ENCODE measurements at regions not wholly inside any gene's neighbourhood (a gene's known extent, or its start where the extent isn't known, plus 50 kb on each side); places are given as distances from the start of the nearest gene placed in this dataset.

- intact Hi-C loops (cut with DNase I; ENCODE audit: low total_unique reads), result no loop called here
- H3K4me3 ChIP-seq, result no peak overlapping the region
- H3K9me3 ChIP-seq, result no peaks in the 10 kb centered on the region
- no peak overlapping the region for H3K27ac ChIP-seq
- H3K4me1 ChIP-seq, result no peaks in the 10 kb centered on the region
- no peaks in the 10 kb centered on the region for H3K27me3 ChIP-seq
- DNase-seq, result no peak
- 59 to 68% (median 65%) methylated on average over 3 of the region's 3 CpGs for WGBS, 5 donors
- no peaks in the 10 kb centered on the region for H3K36me3 ChIP-seq
- TF ChIP-seq POLR2AphosphoS5 (IDR thresholded peaks at IDR 0.05), result no peak
- no peak for TF ChIP-seq EP300 (IDR thresholded peaks at IDR 0.05)
- no peak for TF ChIP-seq POLR2A (IDR thresholded peaks at IDR 0.05)
- TF ChIP-seq CTCF (IDR thresholded peaks at IDR 0.05), result no peak
These were observed 566.8 kb downstream of the PCDH18 start for GRCh38 chr4:136965478-136965877.

- Histone ChIP-seq H3K27ac (no peak overlapping the region), H3K4me1 (no peaks in the 10 kb centered on the region), H3K9me3 (no peaks in the 10 kb centered on the region), H3K36me3 (no peaks in the 10 kb centered on the region), H3K4me3 (no peak overlapping the region), H3K27me3 (no peaks in the 10 kb centered on the region)
- no peak for DNase-seq
- intact Hi-C loops (cut with DNase I; ENCODE audit: low total_unique reads), result no loop called here
- WGBS, 5 donors, result 60 to 79% (median 71%) methylated on average over 2 of the region's 2 CpGs
- TF ChIP-seq POLR2A (IDR thresholded peaks at IDR 0.05), result no peak
- TF ChIP-seq CTCF (IDR thresholded peaks at IDR 0.05), result no peak
- no peak for TF ChIP-seq EP300 (IDR thresholded peaks at IDR 0.05)
- TF ChIP-seq POLR2AphosphoS5 (IDR thresholded peaks at IDR 0.05), result no peak
These were observed 569.4 kb downstream of the PCDH18 start for GRCh38 chr4:136962868-136963267.

GRCh38 chr4:136946307-136946907, 585.9 kb downstream of the PCDH18 start:
- WGBS, 5 donors, result 80 to 91% (median 85%) methylated on average over 5 to 9 of the region's 9 CpGs
- intact Hi-C loops (cut with DNase I; ENCODE audit: low total_unique reads), result no loop called here
- no peak for TF ChIP-seq CTCF (IDR thresholded peaks at IDR 0.05)
- no peak for TF ChIP-seq POLR2AphosphoS5 (IDR thresholded peaks at IDR 0.05)
- TF ChIP-seq EP300 (IDR thresholded peaks at IDR 0.05), result no peak
- TF ChIP-seq POLR2A (IDR thresholded peaks at IDR 0.05), result no peak
- H3K4me1 ChIP-seq, result no peaks in the 10 kb centered on the region
- H3K4me3 ChIP-seq, result no peak overlapping the region
- H3K36me3 ChIP-seq, result no peaks in the 10 kb centered on the region
- no peaks in the 10 kb centered on the region for H3K27me3 ChIP-seq
- no peak for DNase-seq
- H3K27ac ChIP-seq, result no peak overlapping the region
- H3K9me3 ChIP-seq, result peaks cover 0 to 18% (median 2%) of the 10 kb centered on the region in 4 donors

- no peak for DNase-seq
- Histone ChIP-seq H3K4me3 (no peak overlapping the region), H3K36me3 (no peaks in the 10 kb centered on the region), H3K9me3 (no peaks in the 10 kb centered on the region), H3K4me1 (no peaks in the 10 kb centered on the region), H3K27ac (no peak overlapping the region), H3K27me3 (no peaks in the 10 kb centered on the region)
- no peak for TF ChIP-seq EP300 (IDR thresholded peaks at IDR 0.05)
- no peak for TF ChIP-seq POLR2A (IDR thresholded peaks at IDR 0.05)
- TF ChIP-seq CTCF (IDR thresholded peaks at IDR 0.05), result no peak
- no peak for TF ChIP-seq POLR2AphosphoS5 (IDR thresholded peaks at IDR 0.05)
- intact Hi-C loops (cut with DNase I; ENCODE audit: low total_unique reads), result no loop called here
These were observed 592.5 kb downstream of the PCDH18 start for GRCh38 chr4:136939781-136940180.

Measured in stomach (tissue), 8 donors.